ENCODE measurements at regions not wholly inside any gene's neighbourhood (a gene's known extent, or its start where the extent isn't known, plus 50 kb on each side); places are given as distances from the start of the nearest gene placed in this dataset.
"Not testable (repeated sequence)": the region's sequence is repeated elsewhere in the genome, so short reads cannot be mapped to it uniquely, and the experiment has no call there.

- no peak for DNase-seq
- intact Hi-C loops (cut with micrococcal nuclease; ENCODE audit: unreplicated experiment): no loop called here
- H3K27ac Mint-ChIP-seq (ENCODE audit: unreplicated experiment): no peak overlapping the region
- no peak overlapping the region for H3K4me3 Mint-ChIP-seq (ENCODE audit: low read depth, unreplicated experiment)
- no peaks in the 10 kb centered on the region for H3K36me3 Mint-ChIP-seq (ENCODE audit: insufficient read depth, unreplicated experiment)
- H3K4me1 Mint-ChIP-seq (ENCODE audit: low read depth, unreplicated experiment): no peaks in the 10 kb centered on the region
- BruUV-seq (replicated peaks): no TSS peak
- no peak for TF ChIP-seq CTCF (IDR thresholded peaks at IDR 0.05; ENCODE audit: unreplicated experiment)
- H3K9me3 Mint-ChIP-seq (ENCODE audit: low read depth, unreplicated experiment): no peaks in the 10 kb centered on the region
- peaks cover 24% of the 10 kb centered on the region for H3K27me3 Mint-ChIP-seq (ENCODE audit: unreplicated experiment)
- CTCF ChIA-PET: no interaction called here
These were observed 88.1 kb upstream of the FAM204A start for GRCh38 chr10:118430190-118430589.

GRCh38 chr10:118423800-118424442, 81.8 kb upstream of the FAM204A start:
- CTCF ChIA-PET: no interaction called here
- H3K4me1 Mint-ChIP-seq (ENCODE audit: low read depth, unreplicated experiment): no peaks in the 10 kb centered on the region
- no TSS peak for BruUV-seq (replicated peaks)
- H3K27me3 Mint-ChIP-seq (ENCODE audit: unreplicated experiment): peaks cover 35% of the 10 kb centered on the region
- H3K9me3 Mint-ChIP-seq (ENCODE audit: low read depth, unreplicated experiment): no peaks in the 10 kb centered on the region
- no peaks in the 10 kb centered on the region for H3K36me3 Mint-ChIP-seq (ENCODE audit: insufficient read depth, unreplicated experiment)
- H3K4me3 Mint-ChIP-seq (ENCODE audit: low read depth, unreplicated experiment): no peak overlapping the region
- peak; percentile 78 for DNase-seq
- TF ChIP-seq CTCF (IDR thresholded peaks at IDR 0.05; ENCODE audit: unreplicated experiment): peak; percentile 68
- H3K27ac Mint-ChIP-seq (ENCODE audit: unreplicated experiment): no peak overlapping the region
- intact Hi-C loops (cut with micrococcal nuclease; ENCODE audit: unreplicated experiment): loop anchor here (10.0 kb wide), 1 partner anchor 929 kb away; no protein-coding TSS in a partner anchor

DNA sequence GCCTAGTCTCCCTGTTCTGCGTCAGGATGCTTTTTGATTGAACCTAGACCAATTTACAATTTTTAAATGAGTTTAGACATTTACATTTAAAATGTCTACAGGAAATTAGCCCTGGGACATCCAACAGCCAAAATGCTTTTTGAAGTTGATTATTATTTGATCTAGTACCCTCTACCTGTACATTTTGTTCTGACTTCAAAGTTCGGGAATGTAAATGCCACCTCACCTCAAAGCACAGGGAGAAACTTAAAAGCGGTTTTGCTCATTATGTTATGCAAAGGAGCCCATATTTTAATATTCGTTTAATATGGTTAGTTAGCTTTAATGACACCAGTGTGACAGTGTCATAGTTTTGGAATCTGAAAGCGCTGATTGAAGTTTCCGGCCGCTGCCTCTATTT, 80.1 kb upstream of the FAM204A start:
- H3K4me3 Mint-ChIP-seq (ENCODE audit: low read depth, unreplicated experiment): no peak overlapping the region
- no TSS peak for BruUV-seq (replicated peaks)
- CTCF ChIA-PET: no interaction called here
- no peak for DNase-seq
- no peaks in the 10 kb centered on the region for H3K9me3 Mint-ChIP-seq (ENCODE audit: low read depth, unreplicated experiment)
- no peak for TF ChIP-seq CTCF (IDR thresholded peaks at IDR 0.05; ENCODE audit: unreplicated experiment)
- intact Hi-C loops (cut with micrococcal nuclease; ENCODE audit: unreplicated experiment): loop anchor here (10.0 kb wide), 1 partner anchor 927 kb away; no protein-coding TSS in a partner anchor
- H3K27ac Mint-ChIP-seq (ENCODE audit: unreplicated experiment): no peak overlapping the region
- H3K27me3 Mint-ChIP-seq (ENCODE audit: unreplicated experiment): peaks cover 23% of the 10 kb centered on the region
- no peaks in the 10 kb centered on the region for H3K4me1 Mint-ChIP-seq (ENCODE audit: low read depth, unreplicated experiment)
- H3K36me3 Mint-ChIP-seq (ENCODE audit: insufficient read depth, unreplicated experiment): no peaks in the 10 kb centered on the region

DNA sequence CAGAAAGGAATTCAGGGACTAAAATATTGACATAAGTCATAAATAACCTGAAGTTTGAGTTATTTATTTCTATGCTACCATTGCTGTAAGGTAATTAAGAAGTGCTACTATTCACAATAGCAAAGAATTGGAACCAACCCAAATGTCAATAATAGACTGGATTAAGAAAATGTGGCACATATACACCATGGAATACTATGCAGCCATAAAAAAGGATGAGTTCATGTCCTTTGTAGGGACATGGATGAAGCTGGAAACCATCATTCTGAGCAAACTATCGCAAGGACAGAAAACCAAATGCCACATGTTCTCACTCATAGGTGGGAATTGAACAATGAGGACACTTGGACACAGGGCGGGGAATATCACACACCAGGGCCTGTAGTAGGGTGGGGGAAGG, 77.9 kb upstream of the FAM204A start:
- H3K36me3 Mint-ChIP-seq (ENCODE audit: insufficient read depth, unreplicated experiment); H3K27ac Mint-ChIP-seq (ENCODE audit: unreplicated experiment); H3K4me1 Mint-ChIP-seq (ENCODE audit: low read depth, unreplicated experiment); CTCF ChIA-PET; DNase-seq; BruUV-seq (replicated peaks); H3K4me3 Mint-ChIP-seq (ENCODE audit: low read depth, unreplicated experiment); H3K9me3 Mint-ChIP-seq (ENCODE audit: low read depth, unreplicated experiment): not testable (repeated sequence)
- H3K27me3 Mint-ChIP-seq (ENCODE audit: unreplicated experiment): peaks cover 26% of the 10 kb centered on the region
- intact Hi-C loops (cut with micrococcal nuclease; ENCODE audit: unreplicated experiment): loop anchor here (10.0 kb wide), 1 partner anchor 925 kb away; no protein-coding TSS in a partner anchor

DNA sequence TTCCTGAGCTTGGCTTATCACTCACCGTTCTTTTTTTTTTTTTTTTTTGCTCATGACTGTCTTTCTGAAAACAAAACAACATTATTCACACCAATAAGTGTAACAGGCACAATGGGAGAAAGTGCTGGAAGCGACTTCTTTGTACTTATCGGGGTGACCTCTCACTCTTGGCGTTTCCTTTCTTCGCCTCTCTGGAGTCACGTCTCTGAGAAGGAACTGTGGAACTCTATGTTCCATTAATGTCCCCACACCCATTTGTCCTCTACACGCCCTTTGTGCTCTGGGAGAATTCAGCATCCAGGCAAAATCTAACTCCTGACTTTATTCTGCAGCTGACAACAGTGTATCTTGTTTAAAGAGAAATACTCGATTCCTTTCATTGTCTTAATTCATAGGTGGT, 70.8 kb upstream of the FAM204A start:
- H3K27me3 Mint-ChIP-seq (ENCODE audit: unreplicated experiment): peaks cover 60% of the 10 kb centered on the region
- no peak overlapping the region for H3K4me3 Mint-ChIP-seq (ENCODE audit: low read depth, unreplicated experiment)
- H3K4me1 Mint-ChIP-seq (ENCODE audit: low read depth, unreplicated experiment): no peaks in the 10 kb centered on the region
- no peaks in the 10 kb centered on the region for H3K9me3 Mint-ChIP-seq (ENCODE audit: low read depth, unreplicated experiment)
- DNase-seq: no peak
- BruUV-seq (replicated peaks): no TSS peak
- no peaks in the 10 kb centered on the region for H3K36me3 Mint-ChIP-seq (ENCODE audit: insufficient read depth, unreplicated experiment)
- H3K27ac Mint-ChIP-seq (ENCODE audit: unreplicated experiment): no peak overlapping the region
- CTCF ChIA-PET: no interaction called here
- no peak for TF ChIP-seq CTCF (IDR thresholded peaks at IDR 0.05; ENCODE audit: unreplicated experiment)
- intact Hi-C loops (cut with micrococcal nuclease; ENCODE audit: unreplicated experiment): no loop called here

Data from Calu3 (cell line).